HG02938 (cell line): ENCODE measurements at regions not wholly inside any gene's neighbourhood (a gene's known extent, or its start where the extent isn't known, plus 50 kb on each side); places are given as distances from the start of the nearest gene placed in this dataset.
"Not testable (repeated sequence)": the region's sequence is repeated elsewhere in the genome, so short reads cannot be mapped to it uniquely, and the experiment has no call there.

Source experiments
- ATAC-seq: cut with Tn5 transposase; IDR thresholded peaks from one replicate; pipeline ENCODE4 v1.9.1; 2021; ENCODE audit warnings: mild to moderate bottlenecking, moderate library complexity; ENCODE audit not compliant: unreplicated experiment

GRCh38 chr6:62889240-62889639 lies 322.0 kb upstream of the FKBP1C start:
- ATAC-seq, result no peak

- ATAC-seq, result no peak
Measured at GRCh38 chr6:62891065-62891647, 320.1 kb upstream of the FKBP1C start.

GRCh38 chr6:62894114-62894513 lies 317.2 kb upstream of the FKBP1C start:
- no peak for ATAC-seq

- ATAC-seq, result no peak
Measured at GRCh38 chr6:62903266-62903665, 308.0 kb upstream of the FKBP1C start.

- no peak for ATAC-seq
Measured at GRCh38 chr6:62904687-62905086, 306.6 kb upstream of the FKBP1C start.

- no peak for ATAC-seq
Measured at GRCh38 chr6:62914530-62914929, 296.7 kb upstream of the FKBP1C start.

GRCh38 chr6:62923728-62924127 lies 287.5 kb upstream of the FKBP1C start:
- ATAC-seq, result no peak

- no peak for ATAC-seq
Measured at GRCh38 chr6:62940848-62941247, 270.4 kb upstream of the FKBP1C start.

GRCh38 chr6:62942000-62942399 lies 269.3 kb upstream of the FKBP1C start:
- no peak for ATAC-seq

GRCh38 chr6:62968834-62969233 lies 242.4 kb upstream of the FKBP1C start:
- no peak for ATAC-seq

GRCh38 chr6:62971976-62972658 lies 239.2 kb upstream of the FKBP1C start:
- peak; percentile 45 for ATAC-seq

GRCh38 chr6:62974452-62974851 lies 236.8 kb upstream of the FKBP1C start:
- ATAC-seq, result peak; percentile 51

GRCh38 chr6:62976566-62976965 lies 234.7 kb upstream of the FKBP1C start:
- no peak for ATAC-seq

- ATAC-seq, result no peak
Measured at GRCh38 chr6:62978920-62979319, 232.3 kb upstream of the FKBP1C start.

GRCh38 chr6:62980093-62980492 lies 231.2 kb upstream of the FKBP1C start:
- ATAC-seq, result no peak

- ATAC-seq, result no peak
Measured at GRCh38 chr6:62980724-62981123, 230.5 kb upstream of the FKBP1C start.

GRCh38 chr6:62982951-62983350 lies 228.3 kb upstream of the FKBP1C start:
- no peak for ATAC-seq

GRCh38 chr6:62991696-62992095 lies 219.6 kb upstream of the FKBP1C start:
- not testable (repeated sequence) for ATAC-seq

GRCh38 chr6:62993951-62994350 lies 217.3 kb upstream of the FKBP1C start:
- ATAC-seq, result no peak

- ATAC-seq, result no peak
Measured at GRCh38 chr6:62998022-62998421, 213.2 kb upstream of the FKBP1C start.

GRCh38 chr6:62999242-62999641 lies 212.0 kb upstream of the FKBP1C start:
- ATAC-seq, result not testable (repeated sequence)

- ATAC-seq, result no peak
Measured at GRCh38 chr6:62999796-63000195, 211.5 kb upstream of the FKBP1C start.

GRCh38 chr6:63006018-63006417 lies 205.3 kb upstream of the FKBP1C start:
- ATAC-seq, result not testable (repeated sequence)
